Lower lobe of right lung (tissue), 2 donors: ENCODE measurements at regions not wholly inside any gene's neighbourhood (a gene's known extent, or its start where the extent isn't known, plus 50 kb on each side); places are given as distances from the start of the nearest gene placed in this dataset.

ENCODE experiments used
- ATAC-seq, 2 donors: fragments of 200-7000 bp; cut with Tn5 transposase; one replicate each; pipeline ENCODE4 v1.9.1; 2020 to 2022; ENCODE audit warnings: mild to moderate bottlenecking in 2 of 2, moderate library complexity in 2 of 2
- DNase-seq: peaks from one replicate; pipeline ENCODE4 v3.0.0-alpha.2; 2020
- H3K27ac ChIP-seq: fragments of 200-600 bp; one replicate; pipeline ENCODE4 v1.8.0; 2022
- H3K27me3 ChIP-seq: fragments of 200-600 bp; one replicate; pipeline ENCODE4 v1.8.0; 2022; ENCODE audit warnings: low read depth
- H3K36me3 ChIP-seq: fragments of 200-600 bp; one replicate; pipeline ENCODE4 v1.8.0; 2022; ENCODE audit warnings: mild to moderate bottlenecking
- H3K4me1 ChIP-seq: fragments of 200-600 bp; one replicate; pipeline ENCODE4 v1.8.0; 2022
- H3K4me3 ChIP-seq: fragments of 200-600 bp; one replicate; pipeline ENCODE4 v1.8.0; 2022; ENCODE audit warnings: mild to moderate bottlenecking
- H3K9me3 ChIP-seq: fragments of 200-600 bp; one replicate; pipeline ENCODE4 v1.8.0; 2022
- intact Hi-C: fragments of 100-400 bp; cut with DNase I; formaldehyde crosslinking; loops from one replicate; pipeline ENCODE4 v1.11.0; 2022
- TF ChIP-seq, protein P1 (sequence below): fragments of 200-600 bp; IDR thresholded peaks from one replicate; pipeline ENCODE4 v1.8.0; 2022; ENCODE audit warnings: antibody characterized with exemption, mild to moderate bottlenecking
- donor health status: DM: no; HTN: yes; CAD: no; lungs with severe emphysema.

DNA sequence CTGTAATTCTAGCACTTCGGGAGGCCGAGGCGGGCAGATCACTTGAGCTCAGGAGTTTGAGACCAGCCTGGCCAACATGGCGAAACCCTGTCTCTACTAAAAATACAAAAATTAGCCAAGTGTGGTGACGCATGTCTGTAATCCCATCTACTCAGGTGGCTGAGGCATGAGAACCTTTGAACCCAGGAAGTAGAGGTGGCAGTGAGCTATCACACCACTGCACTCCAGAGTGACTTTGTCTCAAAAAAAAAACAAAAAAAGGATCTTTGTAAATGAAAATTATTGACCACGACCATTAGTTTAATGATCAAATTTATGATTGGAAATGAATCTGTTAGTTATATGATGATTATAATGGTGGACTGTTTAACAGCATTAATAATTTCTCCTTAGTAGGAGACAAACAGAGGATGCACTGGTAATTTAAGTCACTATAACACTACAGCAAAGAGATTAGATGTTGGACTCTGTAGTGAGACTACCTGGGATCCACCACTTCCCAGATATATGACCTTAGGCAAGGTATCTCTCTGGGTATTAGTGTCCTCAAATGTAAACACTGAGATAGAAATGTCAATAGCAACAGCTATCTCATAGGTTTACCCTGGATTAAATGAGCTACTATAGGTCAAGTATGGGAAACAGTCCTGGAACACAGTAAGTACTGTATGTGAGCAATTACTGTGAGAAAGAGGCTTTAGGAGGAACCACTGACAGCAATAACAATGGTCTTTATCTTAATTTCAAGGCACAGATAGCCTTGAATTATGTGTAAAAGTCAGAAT, 214.7 kb downstream of the NOVA1 start:
- Histone ChIP-seq H3K36me3 (no peaks in the 10 kb centered on the region), H3K4me3 (no peak overlapping the region), H3K9me3 (no peaks in the 10 kb centered on the region), H3K4me1 (no peaks in the 10 kb centered on the region), H3K27ac (no peak overlapping the region), H3K27me3 (no peaks in the 10 kb centered on the region)
- intact Hi-C loops = no loop called here
- DNase-seq (no peak), ATAC-seq (no peak)
- TF ChIP-seq, protein P1, sequence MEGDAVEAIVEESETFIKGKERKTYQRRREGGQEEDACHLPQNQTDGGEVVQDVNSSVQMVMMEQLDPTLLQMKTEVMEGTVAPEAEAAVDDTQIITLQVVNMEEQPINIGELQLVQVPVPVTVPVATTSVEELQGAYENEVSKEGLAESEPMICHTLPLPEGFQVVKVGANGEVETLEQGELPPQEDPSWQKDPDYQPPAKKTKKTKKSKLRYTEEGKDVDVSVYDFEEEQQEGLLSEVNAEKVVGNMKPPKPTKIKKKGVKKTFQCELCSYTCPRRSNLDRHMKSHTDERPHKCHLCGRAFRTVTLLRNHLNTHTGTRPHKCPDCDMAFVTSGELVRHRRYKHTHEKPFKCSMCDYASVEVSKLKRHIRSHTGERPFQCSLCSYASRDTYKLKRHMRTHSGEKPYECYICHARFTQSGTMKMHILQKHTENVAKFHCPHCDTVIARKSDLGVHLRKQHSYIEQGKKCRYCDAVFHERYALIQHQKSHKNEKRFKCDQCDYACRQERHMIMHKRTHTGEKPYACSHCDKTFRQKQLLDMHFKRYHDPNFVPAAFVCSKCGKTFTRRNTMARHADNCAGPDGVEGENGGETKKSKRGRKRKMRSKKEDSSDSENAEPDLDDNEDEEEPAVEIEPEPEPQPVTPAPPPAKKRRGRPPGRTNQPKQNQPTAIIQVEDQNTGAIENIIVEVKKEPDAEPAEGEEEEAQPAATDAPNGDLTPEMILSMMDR = no peak

DNA sequence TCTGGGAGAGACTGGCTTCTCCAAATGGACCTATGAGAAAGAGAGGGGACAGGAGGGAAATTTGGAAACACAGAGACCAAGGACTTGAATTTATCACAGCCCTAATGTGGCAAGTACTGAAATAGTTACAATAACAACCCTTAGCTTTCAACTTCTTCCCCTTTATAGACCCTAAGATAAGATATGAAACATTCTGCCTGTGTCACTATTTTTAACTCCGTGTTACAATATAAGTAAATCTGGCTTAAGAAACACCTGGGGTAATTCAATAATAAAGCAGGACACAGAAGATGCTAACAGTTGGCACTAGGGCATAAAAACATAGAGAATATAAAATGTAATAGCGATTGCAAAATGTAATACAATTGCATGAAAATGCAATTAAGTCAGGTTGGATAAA, 216.4 kb downstream of the NOVA1 start:
- H3K36me3 ChIP-seq = no peaks in the 10 kb centered on the region
- DNase-seq (no peak), ATAC-seq (no peak)
- no peak overlapping the region for H3K27ac ChIP-seq
- no peaks in the 10 kb centered on the region for H3K9me3 ChIP-seq
- TF ChIP-seq, protein P1 = no peak
- H3K27me3 ChIP-seq = no peaks in the 10 kb centered on the region
- no peaks in the 10 kb centered on the region for H3K4me1 ChIP-seq
- no peak overlapping the region for H3K4me3 ChIP-seq
- intact Hi-C loops = no loop called here

GRCh38 chr14:26380637-26381036, 217.2 kb downstream of the NOVA1 start:
- no peaks in the 10 kb centered on the region for H3K27me3 ChIP-seq
- no peak for ATAC-seq
- H3K4me1 ChIP-seq = no peaks in the 10 kb centered on the region
- H3K4me3 ChIP-seq = no peak overlapping the region
- TF ChIP-seq, protein P1 = no peak
- intact Hi-C loops = no loop called here
- H3K36me3 ChIP-seq = no peaks in the 10 kb centered on the region
- no peaks in the 10 kb centered on the region for H3K9me3 ChIP-seq
- H3K27ac ChIP-seq = no peak overlapping the region
- DNase-seq = no peak

DNA sequence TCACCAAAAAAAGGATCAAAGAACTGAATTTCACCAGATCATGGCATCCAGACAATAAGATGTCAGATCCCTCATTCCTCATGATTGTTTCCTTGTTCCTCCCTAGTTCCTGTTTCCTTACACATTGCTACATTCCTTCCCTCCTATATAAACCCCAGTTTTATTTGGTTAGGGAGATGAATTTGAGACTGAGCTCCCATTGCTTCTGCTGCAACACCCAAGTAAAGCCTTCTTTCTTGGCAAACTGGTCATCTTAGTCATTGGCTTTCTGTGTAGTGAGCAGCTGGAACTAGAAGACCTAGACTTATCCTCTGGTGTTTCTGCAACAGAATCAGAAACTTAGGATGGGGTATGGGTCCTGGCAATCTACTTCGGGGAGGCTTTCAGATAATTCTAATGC, 217.9 kb downstream of the NOVA1 start:
- intact Hi-C loops = no loop called here
- H3K9me3 ChIP-seq = no peaks in the 10 kb centered on the region
- H3K27me3 ChIP-seq = no peaks in the 10 kb centered on the region
- DNase-seq (no peak), ATAC-seq (no peak)
- no peaks in the 10 kb centered on the region for H3K36me3 ChIP-seq
- H3K4me3 ChIP-seq = no peak overlapping the region
- no peaks in the 10 kb centered on the region for H3K4me1 ChIP-seq
- no peak overlapping the region for H3K27ac ChIP-seq
- TF ChIP-seq, protein P1 = no peak

GRCh38 chr14:26377150-26377549, 220.7 kb downstream of the NOVA1 start:
- H3K4me1 ChIP-seq = no peaks in the 10 kb centered on the region
- H3K27me3 ChIP-seq = no peaks in the 10 kb centered on the region
- no peaks in the 10 kb centered on the region for H3K36me3 ChIP-seq
- intact Hi-C loops = no loop called here
- TF ChIP-seq, protein P1 = no peak
- no peak for DNase-seq
- no peak for ATAC-seq
- H3K27ac ChIP-seq = no peak overlapping the region
- no peaks in the 10 kb centered on the region for H3K9me3 ChIP-seq
- no peak overlapping the region for H3K4me3 ChIP-seq
